HG02763 (cell line): ENCODE measurements at regions not wholly inside any gene's neighbourhood (a gene's known extent, or its start where the extent isn't known, plus 50 kb on each side); places are given as distances from the start of the nearest gene placed in this dataset.

Source experiments
- ATAC-seq: cut with Tn5 transposase; IDR thresholded peaks from one replicate; pipeline ENCODE4 v1.9.1; 2021; ENCODE audit warnings: mild to moderate bottlenecking, moderate library complexity; ENCODE audit not compliant: unreplicated experiment

GRCh38 chr5:155285706-155286105 is 272.2 kb downstream of the KIF4B start:
- ATAC-seq = no peak

GRCh38 chr5:155290937-155291336 is 277.4 kb downstream of the KIF4B start:
- ATAC-seq = no peak

DNA sequence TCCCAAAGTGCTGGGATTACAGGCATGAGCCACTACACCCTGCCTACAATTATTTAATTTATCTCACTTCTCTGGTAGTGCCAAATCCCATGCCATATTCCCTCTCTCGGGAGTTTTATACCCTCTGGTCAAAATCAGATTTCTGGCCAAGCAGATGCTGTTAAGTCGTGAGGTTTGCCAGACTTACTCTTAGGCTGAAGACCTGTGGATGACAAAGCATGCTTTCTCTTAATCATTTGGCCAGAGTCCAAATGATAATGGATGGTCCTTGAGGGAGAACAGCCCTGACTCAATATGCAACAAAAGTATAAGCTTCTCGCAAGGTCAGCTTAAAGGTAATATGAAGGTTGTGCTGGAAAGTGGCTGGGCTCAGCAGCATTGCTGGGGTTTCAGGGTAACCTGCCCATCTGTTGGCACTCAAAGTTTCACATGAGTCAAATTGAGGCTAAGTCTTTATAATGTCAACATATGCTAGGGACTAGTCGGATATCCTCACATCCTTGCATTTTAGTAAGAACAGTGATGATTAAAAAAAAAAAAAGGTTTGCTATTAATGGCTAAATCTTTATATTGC is 280.1 kb downstream of the KIF4B start:
- no peak for ATAC-seq

DNA sequence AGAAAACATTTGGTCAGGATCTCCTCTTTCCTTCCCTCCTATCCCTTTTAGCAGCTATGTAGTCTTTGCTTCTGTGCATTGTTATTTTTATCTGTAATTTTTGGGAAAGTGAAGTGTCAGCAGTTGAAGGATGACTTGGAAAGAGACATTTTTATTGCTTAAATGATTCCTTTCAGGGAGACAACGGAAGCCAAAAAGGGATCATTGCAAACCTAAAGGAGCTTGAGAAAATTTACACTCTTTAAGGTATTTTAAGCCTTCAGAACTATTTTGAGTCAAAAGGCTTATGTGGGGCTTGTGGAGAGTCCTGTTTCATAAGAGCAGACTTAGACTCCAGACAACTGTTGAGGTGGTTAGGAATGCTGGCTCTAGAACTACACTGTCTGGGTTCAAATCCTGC is 281.6 kb downstream of the KIF4B start:
- ATAC-seq = no peak

DNA sequence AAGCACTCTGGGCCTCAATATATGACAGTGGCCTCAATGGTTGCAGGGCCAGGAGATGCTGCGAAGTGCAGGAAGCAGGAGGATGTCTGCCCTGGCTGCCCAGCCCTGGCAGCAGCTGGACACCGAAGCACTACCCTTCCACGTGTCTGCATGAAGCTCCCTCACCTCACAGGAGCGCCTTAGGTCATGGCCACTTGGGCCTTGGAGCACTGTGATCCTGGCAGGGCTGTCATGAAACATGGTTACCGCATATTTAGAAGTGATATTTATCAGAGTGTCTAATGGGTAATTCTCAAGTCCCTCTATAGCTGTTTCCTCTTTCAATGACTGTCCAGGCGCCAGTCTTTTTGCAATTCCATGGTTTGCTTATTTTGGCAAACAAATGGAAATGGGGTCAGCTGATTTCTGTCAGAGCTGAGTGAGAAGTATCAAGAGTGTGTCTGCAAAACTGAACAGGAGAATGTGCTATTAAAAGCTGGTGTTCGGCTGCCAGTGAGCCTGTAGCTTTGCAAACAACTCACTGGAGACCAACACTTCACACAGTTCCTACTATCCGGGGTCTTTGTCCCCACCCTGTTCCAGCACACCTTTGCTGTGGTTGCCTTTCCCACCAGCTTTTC is 285.9 kb downstream of the KIF4B start:
- no peak for ATAC-seq

GRCh38 chr5:155303120-155303519 is 289.6 kb downstream of the KIF4B start:
- no peak for ATAC-seq

DNA sequence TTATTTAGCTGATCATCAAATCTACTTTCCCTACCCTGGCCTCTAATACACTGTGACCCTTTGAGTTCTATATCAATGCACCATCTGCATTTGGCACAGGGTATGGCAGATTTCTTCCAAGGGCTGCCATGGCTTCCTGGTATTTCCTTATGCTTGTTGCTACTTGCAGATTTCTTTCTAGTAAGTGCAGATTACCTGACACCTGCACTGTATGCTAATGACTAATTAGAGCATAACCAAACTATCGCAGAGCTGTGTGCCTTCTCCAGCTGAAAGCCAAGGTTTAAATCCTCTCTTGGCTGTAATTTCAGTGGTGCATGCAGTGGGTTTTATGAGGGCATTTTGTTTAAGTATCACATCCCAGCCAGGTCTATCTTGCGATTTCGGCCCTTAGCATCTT is 293.7 kb downstream of the KIF4B start:
- no peak for ATAC-seq

- no peak for ATAC-seq
Measured at GRCh38 chr5:155308289-155308688, 294.7 kb downstream of the KIF4B start.

- ATAC-seq = no peak
Measured at GRCh38 chr5:155309021-155309746, 295.6 kb downstream of the KIF4B start.

DNA sequence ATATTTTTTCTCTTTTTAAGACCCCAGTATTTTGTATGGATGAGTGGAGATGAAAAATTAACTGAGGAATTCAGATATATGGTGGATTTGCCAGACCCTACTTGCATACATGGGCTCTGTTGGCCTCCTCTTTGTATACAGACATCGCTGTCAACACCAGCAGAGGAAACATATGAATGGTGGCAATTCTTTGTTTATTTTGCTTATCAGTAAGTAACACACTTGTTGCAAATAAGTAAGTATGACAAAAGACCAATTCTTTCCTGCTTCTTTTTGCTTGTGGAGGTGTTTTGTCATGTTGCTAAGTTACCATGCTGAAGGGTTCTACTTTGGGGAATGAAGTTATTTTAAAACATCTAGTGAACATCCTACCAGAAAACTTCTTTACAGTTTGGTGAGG is 298.2 kb downstream of the KIF4B start:
- ATAC-seq = no peak

- ATAC-seq = no peak
Measured at GRCh38 chr5:155313518-155313917, 300.0 kb downstream of the KIF4B start.

GRCh38 chr5:155316070-155316714 is 302.6 kb downstream of the KIF4B start:
- no peak for ATAC-seq

- peak; percentile 60 for ATAC-seq
Measured at GRCh38 chr5:155332618-155333017, 319.1 kb downstream of the KIF4B start.

- ATAC-seq = no peak
Measured at GRCh38 chr5:155342956-155343355, 329.4 kb downstream of the KIF4B start.

DNA sequence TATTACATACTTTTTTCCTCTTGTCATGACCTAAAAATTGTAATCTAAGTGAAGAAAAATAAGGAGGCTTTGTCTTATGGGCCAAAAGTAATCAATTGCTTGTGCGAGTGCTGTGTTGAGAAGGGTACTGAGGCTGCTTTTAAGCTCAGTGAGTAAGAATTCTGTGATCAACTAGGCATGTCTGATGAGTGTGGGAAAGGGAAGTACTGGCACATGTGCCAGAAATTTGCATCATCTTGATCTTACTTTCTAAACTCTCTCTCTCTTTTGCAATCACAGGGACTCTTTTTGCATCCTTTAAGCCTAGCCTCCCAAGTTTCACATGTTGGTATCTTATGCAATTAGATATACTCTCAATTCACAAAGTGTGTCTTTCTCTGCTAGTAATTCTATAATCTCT is 329.9 kb downstream of the KIF4B start:
- ATAC-seq = no peak

GRCh38 chr5:155353231-155353630 is 339.7 kb downstream of the KIF4B start:
- no peak for ATAC-seq

DNA sequence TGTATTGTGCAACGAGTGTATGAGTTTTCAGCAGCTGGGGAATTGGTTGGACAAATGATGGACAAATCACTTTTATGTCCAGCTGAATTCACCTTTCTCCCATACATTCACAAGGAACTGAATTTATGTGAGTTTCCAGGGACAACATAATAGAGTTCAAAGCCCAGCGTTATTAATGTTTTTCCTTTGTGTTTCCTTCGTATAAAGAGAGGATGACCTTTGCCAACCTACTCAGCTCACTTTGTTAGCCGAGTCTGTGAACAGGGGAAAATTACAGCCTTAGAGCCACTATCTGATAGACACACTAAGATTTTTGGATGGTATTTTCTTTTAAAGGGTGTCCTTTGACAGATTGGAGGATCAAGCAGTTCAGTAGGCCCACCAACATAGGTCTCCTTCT is 352.5 kb downstream of the KIF4B start:
- no peak for ATAC-seq

GRCh38 chr5:155367841-155368240 is 354.3 kb downstream of the KIF4B start:
- no peak for ATAC-seq

GRCh38 chr5:155368490-155368889 is 354.9 kb downstream of the KIF4B start:
- ATAC-seq = no peak

- ATAC-seq = no peak
Measured at GRCh38 chr5:155380480-155380879, 366.9 kb downstream of the KIF4B start.

DNA sequence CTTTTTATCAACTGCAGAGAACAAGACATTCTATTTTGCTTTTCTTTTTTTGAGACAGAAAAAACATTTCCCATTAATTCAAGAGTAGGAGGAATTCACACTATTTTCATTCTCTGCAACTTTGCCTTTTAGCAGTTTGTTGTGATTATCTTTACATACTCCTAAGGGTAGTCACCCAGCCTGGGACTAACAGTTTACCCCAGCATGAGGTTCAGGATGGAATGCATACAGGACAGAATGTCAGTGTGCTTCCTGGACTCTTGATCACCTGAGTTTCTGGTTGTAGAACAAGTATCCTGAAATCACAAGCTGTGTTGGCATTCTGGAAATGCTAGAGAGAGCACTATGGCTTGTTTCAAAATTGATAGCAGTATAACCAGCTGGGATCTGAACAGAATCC is 368.1 kb downstream of the KIF4B start:
- ATAC-seq = no peak

- ATAC-seq = no peak
Measured at GRCh38 chr5:155389498-155389897, 375.9 kb downstream of the KIF4B start.
